ENCODE measurements at regions not wholly inside any gene's neighbourhood (a gene's known extent, or its start where the extent isn't known, plus 50 kb on each side); places are given as distances from the start of the nearest gene placed in this dataset.

- TF ChIP-seq POLR2A (IDR thresholded peaks at IDR 0.05) (no peak), POLR2AphosphoS5 (IDR thresholded peaks at IDR 0.05) (no peak)
Measured at GRCh38 chr10:90977855-90978486, 57.1 kb upstream of the ANKRD1 start.
